NCI-H510A (cell line): ENCODE measurements at regions not wholly inside any gene's neighbourhood (a gene's known extent, or its start where the extent isn't known, plus 50 kb on each side); places are given as distances from the start of the nearest gene placed in this dataset.

Experiments used
- DNase-seq: peaks from one replicate; lab custom pipeline; 2025; lab: John Stamatoyannopoulos, UW

DNA sequence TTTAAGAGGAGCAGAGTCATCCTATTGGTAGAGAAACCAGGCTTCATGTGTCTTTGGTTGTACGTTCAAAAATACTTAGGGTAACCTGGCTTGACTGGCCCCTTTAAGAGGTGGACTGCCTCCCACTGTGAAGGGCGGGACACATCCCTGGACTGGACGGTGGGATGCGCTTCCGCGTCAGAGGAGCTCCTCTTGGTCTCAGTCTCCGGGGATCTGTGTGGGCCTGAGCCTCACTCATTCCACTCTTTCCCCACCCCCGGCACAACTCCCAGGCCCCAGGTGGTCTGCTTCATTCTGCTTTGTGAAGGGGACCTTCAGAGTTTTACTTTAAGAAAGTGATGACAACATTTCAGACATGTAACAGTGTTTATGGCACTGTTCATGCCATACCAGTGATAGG lies 601.1 kb downstream of the IRX1 start:
- DNase-seq = no peak

DNA sequence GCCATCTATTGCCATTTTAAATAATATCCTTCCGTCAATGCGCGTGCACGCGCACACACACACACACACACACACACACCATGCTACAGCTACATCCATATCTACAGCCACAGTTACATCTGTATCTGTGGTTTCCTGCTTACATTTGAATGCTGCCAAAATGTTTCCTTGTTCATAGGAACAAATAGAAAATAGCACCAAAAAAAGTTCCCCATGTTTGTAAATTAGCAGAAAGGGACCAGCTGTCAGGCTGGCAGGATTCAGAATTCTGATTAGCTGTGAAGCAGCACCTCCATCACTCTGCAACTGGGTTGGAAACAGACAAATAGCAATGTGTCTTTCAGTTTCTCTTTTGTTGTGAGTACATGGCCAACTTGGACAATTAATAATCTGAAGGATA lies 601.5 kb downstream of the IRX1 start:
- DNase-seq = no peak

DNA sequence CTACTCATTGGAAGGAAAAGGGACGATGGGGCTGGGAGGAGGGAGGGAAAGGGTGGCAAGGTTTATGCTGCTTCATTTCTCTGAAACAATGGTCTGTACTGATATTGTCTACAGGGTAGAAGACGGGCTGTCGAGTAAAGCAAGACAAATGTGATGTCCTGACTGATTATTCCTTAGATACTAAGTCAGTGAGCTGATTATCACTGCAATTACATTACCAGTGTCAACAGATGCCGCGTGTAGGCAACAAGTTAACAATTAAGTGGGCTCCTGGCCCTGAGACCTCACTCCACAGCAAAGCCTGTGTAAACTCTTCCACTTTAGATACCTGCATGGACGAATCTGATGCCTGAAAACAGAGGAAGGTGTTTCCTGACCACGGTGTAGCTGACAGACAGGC lies 602.8 kb downstream of the IRX1 start:
- DNase-seq = no peak

DNA sequence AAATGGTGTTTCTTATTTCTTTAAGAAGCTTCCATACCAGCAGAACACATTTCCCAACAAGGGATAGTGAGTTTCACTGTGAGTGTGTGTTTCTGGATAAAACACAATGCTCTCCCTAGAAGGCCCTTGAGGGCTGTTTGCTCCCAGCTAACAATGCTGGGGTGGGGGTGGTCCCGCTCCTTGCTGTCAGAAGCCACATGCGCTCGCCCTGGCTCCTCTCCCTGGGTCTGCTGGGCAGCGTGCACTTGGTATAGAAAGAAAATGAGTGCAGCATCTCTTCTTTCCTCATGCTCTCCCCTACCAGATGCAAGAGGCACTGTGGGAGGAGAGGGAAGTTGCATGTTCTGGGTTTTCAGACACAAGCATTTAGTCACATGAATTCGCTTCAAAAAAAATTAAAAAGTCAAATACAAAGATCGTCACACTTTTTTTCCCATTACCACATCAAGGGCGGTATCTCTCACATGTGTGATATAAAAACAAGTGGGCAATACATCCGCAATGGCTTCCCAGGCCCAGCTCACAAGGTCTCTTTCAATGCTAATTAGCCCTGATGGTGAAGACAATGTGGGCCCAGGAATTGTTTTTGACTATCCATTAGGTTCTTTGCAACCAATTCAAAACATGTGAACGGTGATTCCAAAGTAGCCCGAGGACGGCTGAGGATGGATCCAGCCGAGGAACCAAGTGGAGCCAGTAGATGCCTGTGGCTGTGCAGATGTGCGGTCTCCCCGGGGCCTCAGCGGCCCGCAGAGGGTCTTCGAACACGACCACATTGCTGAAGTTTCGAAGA lies 603.6 kb downstream of the IRX1 start:
- DNase-seq = no peak

DNA sequence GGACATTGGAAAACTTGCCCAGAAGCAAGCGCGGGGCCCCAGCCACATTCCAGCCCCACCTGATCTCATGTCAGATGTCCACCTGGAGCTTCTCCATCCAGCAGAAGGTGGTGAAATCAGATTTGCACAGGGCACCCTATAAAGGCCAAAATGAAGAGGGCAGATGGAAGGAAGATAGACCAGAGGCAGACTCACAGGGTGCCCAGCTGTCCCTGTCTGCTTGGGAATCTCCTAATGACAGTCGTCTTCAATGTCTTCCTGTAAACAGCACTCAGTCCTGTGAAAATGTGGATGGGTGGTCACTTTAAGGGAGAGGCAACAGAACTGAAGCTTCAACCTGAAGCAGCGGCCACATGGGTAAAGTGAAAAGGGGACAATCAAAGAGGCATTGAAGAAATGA lies 607.5 kb downstream of the IRX1 start:
- DNase-seq = no peak

DNA sequence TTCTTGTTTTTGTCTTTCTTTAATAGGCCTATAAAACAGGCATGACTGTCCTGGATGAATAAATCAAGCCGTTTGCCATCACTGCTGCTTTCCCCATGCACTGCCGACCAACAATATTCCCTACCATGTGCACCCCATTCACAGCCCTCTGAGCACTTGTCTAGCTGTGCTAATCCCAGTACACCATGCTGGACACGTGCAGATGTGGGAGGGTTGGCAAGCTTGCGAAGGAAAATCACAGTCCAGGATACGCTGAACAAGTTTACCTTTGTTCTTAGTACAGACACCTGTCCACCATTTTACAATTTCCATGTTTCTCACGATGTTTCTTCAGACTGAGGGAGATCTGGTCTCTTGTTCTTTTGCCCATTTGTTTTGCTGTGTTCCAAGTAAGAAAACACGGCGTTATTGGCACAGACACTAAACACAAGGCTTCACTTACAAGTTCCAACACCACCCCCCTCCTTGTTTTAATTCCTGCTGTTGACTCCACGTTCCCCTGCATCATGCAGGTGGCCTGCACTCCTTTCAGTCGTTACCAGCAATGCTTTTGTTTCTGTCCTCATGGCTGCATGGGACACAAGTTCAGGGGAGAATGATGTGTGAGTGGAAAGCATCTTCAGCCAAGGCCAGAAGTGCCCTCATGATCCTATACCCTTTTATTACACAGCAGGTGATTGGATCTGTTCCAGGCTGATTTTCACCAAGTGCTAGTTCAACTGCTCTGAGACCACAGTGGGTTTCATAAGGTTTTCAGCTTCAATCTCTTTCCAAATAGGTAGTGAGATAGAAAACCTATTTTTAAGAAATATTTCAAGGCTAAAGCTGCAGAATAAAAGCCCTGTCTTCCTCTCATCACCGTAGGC lies 608.9 kb downstream of the IRX1 start:
- DNase-seq = no peak

DNA sequence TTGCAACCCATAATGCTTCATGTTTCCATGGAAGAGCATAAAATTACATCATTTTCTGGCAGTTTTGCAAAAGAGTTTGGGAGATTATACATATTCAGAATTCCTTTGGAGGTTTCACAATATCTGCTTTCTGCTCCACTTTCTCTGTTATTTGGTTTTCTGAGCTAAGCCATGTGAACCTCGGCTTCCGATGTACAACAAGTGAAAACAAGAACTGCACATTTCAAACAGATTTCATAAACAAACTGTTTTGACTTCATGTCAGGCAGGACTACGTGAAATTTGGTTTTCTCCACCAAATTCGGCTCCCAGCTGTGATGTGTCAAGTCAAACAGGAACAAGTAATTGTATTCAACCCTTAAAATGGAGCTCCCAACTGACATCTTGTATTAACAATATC lies 609.8 kb downstream of the IRX1 start:
- DNase-seq = no peak

DNA sequence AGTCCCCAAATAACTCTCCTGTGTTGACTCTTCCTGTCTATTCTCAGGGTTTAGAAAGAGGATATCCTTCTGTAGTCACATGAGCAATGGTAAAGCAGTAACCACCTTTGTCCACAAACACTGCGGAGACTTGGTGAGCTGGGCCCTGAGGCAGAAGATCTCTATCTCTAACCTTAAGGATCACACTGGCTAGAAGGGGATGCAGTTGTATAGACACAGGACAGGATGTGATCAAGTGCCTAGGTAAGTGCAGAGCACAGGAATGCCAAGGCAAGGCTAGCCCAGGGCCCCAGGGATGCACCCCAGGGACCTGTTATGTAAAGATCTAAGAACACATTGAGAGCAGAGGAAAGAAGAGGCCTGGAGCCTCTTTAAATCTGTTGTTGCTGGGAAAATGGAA lies 610.5 kb downstream of the IRX1 start:
- DNase-seq = no peak

DNA sequence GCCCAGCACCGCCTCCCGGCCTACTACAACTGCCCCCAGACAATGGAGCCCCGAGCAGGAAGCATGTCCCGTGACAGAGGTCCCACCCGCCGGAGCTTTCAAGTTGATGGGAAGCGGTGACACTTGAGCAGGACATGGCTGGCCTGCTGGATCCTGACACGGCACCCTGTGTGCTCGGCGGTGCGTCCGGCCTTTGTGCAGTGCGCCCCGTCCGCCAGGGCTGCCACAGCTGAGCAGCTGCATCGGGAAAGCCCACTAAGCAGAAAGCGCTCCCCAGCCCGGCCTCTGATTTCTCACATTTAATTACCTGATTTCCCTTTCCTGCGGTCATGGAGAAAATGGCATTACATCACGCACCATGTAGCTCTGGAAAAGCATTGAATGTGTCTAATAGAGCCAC lies 611.9 kb downstream of the IRX1 start:
- no peak for DNase-seq

DNA sequence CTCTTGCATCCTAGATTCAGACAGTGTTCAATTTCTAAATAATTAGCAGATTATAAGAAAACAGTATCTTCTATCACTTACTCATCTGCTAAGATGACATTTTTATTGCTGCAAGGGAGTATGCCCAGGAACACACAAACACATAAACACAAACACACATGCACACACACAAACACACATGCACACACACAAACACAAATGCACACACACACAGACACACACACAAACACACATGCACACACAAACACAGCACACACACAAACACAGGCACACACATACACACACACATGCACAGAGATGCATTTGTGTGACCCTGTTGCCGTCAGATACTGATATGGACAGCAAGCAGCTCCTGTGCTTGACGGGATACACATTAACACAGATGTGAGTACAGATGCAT lies 612.9 kb downstream of the IRX1 start:
- DNase-seq = no peak

DNA sequence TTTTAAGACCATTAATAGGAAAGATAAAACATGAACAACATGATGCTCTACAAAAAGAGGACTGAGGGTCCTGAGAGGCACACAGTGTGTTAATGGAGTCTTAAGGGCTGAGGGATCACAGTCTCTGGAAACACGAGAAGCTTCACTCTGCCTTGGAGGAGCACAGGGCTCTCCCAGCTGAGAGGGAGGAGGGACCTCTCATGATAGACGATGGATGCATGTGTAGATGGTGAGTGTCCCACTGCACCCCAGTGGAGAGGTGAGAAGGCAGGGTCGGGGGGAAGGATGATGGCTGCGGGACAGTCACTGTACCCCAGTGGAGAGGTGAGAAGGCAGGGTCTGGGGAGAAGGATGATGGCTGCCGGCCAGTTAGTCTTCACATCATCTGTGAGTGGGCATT lies 613.4 kb downstream of the IRX1 start:
- no peak for DNase-seq

DNA sequence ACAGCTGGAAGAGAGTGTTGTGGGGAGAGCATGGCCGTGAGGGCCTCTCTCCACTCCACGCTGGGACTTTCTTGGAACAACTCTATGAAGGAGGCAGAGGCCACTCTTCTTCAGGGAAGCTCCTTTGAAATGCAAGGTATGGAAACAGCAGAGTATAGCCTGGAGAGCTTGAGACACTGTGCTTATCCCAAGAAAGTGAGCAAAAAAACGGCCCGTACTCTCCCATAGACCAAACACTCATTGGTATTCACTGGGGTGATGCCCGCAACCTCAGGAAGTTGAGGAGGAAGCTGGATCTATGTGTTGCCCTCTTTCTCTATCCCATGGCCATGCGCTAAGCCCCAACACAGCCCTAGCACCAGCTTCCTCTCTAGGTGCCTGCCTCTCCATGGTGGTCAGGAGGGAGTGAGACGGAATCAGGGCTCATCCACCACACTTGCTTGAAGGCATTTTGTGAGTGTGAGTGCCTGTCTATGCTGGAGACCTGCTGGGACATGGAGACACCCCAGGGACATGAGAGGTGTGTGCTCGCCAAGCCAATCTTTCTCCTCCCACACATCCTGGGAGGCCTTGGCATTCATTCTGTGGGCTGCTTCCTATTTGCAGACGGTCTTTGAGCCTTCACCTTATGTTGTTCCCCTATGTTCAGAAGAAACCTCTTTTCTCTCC lies 616.6 kb downstream of the IRX1 start:
- no peak for DNase-seq

DNA sequence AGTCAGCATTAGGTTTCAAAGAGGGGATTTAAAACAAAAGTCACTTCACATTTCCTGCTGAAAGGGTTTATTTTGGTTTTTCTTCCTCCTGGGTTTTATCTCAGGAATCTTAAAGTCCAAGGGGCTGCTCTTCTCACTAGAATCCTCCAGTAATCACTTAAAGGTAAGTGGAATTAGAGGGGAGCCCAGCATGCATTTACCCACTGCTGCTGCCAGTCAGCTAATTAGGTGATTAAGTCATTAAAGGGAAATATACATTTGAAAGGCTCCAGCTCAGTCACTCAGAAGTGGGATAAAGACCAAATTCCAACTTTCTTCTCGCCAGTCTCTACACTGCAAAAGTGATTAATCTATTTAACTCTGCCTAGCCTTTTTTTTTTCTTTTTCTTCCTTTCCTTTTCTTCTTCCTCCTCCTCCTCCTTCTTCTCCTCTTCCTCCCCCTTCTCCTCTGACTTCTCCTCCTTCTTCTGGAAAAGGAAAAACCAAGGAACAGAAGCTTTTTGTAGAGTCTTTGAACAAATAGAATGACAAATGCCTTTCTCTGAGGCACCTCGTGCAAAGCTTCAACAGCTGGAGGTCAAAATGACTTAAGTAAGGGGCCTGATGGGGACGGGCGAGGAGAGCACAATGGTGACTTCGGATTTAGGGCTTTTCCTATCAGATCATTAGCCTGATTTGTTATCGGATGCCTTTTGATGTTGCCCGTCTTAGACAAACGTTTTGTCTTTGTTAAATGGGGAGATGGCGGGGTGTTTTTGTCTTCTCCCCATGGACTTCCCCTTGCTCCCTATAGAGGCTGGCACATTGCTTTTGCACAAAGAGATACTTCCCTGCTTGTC lies 617.6 kb downstream of the IRX1 start:
- no peak for DNase-seq

DNA sequence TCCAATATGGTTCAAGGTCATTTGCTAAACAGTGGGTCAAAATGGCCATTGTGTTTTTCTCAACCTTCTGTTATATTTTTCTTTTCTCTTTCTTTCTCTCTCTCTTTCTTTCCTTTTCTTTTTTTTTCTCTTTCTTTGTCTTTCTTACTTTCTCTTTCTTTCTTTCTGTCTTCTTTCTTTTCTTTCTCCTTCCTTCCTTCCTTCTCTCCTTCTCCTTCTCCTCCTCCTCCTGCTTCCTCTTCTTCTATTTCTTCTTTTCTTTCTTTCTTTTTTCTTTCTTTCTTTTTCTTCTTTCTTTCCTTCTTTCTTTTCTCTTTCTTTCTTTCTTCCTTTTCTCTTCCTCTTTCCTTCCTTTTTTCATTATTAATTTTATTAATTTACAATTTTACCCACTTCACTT lies 619.5 kb downstream of the IRX1 start:
- DNase-seq = no peak

DNA sequence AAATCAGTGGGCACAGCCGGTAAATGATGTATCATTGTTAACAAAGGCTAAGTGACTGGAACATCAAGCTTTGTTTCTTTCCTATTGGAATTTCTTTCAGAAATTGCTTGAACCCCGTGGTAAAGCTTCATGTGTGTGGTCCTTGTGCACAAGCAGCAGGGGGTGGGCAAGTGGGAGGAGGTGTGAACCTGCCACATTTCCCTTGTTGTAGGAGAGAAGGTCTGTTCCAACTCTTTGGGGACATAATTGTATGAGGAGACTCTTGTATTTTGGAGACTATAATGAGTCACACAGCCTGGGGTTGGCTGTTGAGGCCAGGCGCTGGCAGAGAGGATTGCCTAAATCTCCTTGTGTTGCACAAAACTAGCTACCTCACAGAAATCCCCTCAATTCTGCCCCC lies 620.5 kb downstream of the IRX1 start:
- no peak for DNase-seq

DNA sequence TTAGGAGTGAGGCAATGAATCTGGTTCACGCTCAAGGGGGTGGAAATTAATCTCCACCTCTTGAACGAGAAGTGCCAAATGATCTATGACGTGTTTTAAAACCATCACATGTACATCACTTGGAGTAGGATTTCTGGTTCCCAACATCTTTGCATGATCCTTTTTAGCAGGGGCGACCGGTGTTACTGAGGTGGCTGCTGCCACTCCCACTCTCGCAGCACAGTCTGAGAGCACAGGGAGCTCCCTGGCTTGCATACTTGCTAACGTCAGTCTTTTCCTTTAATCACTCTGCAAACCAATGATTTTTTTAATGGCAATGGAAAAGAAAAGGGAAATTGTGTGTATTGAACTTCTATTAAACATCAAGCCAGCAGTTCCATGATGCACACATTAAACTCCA lies 624.4 kb downstream of the IRX1 start:
- DNase-seq = no peak

DNA sequence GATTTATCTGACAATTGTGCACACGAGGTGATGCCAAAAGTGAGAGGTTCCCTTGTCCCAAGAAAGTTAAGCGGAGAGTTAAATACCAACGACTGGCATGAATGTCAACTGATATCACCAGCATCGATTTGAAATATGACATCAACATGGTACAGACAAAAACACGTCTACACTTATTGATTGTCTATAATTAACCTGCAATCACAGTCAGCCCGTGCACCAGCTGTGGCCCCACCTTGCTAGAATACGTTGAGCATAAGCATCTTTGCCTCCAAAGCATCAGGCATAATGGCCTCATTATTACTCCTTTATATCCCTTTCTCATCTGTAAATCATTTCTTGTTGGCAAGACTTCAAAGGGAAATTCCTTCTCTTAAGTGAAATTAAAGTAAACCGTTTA lies 625.4 kb downstream of the IRX1 start:
- DNase-seq = no peak

DNA sequence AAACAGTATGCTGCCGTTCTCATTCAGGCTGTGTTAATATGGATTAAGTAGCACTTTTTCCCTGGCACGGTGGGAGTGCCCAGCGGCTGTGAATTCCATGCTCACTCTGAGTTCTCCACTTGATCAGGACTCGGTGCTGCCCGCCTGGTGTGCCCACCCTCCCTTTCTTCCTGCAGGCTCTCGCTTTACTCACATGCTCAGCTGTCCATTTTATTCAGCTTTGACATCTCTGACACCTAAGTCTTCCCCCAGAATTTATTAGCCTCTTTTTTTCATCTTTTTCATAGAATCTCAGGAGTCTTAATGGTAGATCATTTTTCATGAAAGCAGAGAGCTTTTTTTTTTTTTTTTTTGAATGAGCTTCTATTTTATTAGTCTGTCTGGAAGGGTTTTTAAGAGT lies 626.5 kb downstream of the IRX1 start:
- DNase-seq = no peak

DNA sequence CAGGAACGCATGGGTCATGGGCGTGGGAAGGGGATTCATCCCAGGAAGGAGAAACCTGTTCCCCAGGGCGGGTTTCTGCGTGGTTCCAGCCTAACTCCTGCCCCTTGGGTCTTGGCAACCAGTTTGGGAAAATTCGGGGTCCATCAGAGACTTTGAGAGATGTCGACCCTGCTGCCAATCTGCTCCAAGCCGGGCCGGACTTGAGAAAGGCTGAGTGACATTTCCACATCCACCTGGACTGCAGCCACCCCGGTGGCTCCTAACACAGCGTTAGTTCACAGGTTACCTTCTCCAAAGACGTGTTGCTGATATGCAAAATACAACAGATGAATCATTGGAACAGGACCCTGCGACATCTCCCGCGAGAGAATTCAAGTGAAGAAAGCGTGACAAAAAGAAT lies 627.2 kb downstream of the IRX1 start:
- no peak for DNase-seq

DNA sequence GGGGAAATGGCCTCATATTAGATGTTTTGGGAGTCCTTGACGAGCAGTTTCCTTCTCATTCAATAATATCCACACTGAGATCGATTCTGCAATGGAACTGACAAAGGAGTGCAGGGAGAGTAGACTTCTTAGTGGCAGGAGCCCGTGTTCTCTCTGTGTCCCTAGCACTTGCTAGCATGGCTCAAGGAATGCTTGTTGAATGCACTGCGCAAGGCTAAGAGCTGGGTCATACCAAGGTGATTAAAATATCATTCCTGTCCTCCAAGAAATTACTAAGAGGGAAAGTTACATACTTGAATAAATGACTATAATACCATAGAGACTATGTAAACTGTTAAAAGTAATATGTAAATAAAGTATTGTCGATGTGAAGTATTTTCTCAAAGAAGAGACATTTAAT lies 630.1 kb downstream of the IRX1 start:
- no peak for DNase-seq

DNA sequence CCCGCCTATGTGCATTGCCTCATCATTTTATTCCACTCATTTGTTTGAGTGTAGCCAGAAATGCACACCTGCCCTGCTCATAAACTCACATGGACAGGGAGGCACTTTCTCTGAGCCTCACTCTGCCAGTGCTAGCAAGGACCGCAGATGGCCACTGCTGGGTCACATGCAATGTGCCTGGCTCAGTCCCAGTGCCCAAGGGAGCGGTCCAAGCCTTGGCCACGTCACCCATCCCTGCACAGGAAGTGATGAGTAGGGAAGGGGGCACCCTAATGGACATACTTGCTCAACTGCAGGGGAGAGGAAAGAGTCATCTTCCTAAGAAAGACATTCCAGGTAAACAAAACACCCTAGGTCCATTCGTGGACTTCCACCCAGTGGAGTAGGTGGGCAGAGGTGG lies 630.9 kb downstream of the IRX1 start:
- DNase-seq = no peak

DNA sequence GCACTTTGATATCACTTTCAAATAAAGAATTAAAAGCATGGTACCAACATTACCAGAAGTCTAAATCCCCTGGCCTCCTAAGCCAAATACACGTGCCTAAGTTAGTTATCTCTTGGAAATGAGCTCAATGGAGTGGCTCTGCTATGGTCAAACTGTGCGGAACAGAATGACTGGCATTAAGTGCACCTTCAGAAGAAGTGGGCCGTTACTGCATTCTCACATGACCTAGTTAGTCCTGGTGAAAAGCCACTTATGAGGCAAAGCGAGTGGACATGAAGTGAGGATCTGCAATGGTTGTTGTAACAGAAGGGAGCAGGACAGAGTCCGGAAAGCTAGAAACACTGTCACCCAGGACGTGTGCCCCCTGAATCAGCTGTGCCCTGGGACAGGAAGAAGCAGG lies 633.1 kb downstream of the IRX1 start:
- DNase-seq = no peak
